ENCODE measurements at regions not wholly inside any gene's neighbourhood (a gene's known extent, or its start where the extent isn't known, plus 50 kb on each side); places are given as distances from the start of the nearest gene placed in this dataset.

GRCh38 chr6:133837801-133838349, 51.0 kb upstream of the TCF21 start:
- Histone ChIP-seq H3K36me3 (ENCODE audit: control insufficient read depth, insufficient read depth, low read length) (no peaks in the 10 kb centered on the region), H2AFZ (ENCODE audit: low read depth, low read length) (peak overlapping the region; percentile 82), H3K4me3 (peak overlapping the region; percentile 67), H3K27ac (ENCODE audit: extremely low read depth, low read depth, low read length) (no peak overlapping the region), H4K20me1 (replicated peaks; ENCODE audit: control insufficient read depth, insufficient read depth, low read length) (no peaks in the 10 kb centered on the region), H3K9me1 (ENCODE audit: control insufficient read depth, insufficient read depth, low read length) (no peaks in the 10 kb centered on the region), H3K4me2 (ENCODE audit: insufficient read depth, low read length) (peak overlapping the region; percentile 78), H3K4me1 (replicated peaks in 1 of 2; ENCODE audit: control insufficient read depth in 2 of 2, insufficient read depth in 2 of 2, low read length in 2 of 2) (peaks cover 0 to 5% of the 10 kb centered on the region in 2 experiments; a peak in 2 of 5 replicates), H3K27me3 (ENCODE audit: control insufficient read depth in 2 of 2, insufficient read depth in 2 of 2, low read length in 2 of 2) (no peaks in the 10 kb centered on the region; a peak in 1 of 5 replicates), H3K9me3 (replicated peaks; ENCODE audit: control insufficient read depth, insufficient read depth, low read depth, low read length) (no peaks in the 10 kb centered on the region), H3K79me2 (ENCODE audit: control insufficient read depth, insufficient read depth, low read length) (no peaks in the 10 kb centered on the region), H3K9ac (ENCODE audit: insufficient read depth in 1 of 2, low read depth in 2 of 2, low read length in 2 of 2) (peak overlapping the region; percentile 40 to 88; a peak in 3 of 4 replicates)
- intact Hi-C loops (cut with micrococcal nuclease), result loop anchor here (1.0 to 5.0 kb wide), 3 partner anchors 78 to 269 kb away; no protein-coding TSS in a partner anchor
- BruUV-seq (replicated peaks), result no TSS peak
- FAIRE-seq (peak; percentile 73), DNase-seq (ENCODE audit: extremely low read depth in 1 of 4, low spot score in 3 of 4) (peak; percentile 61 to 83 (median 68)), ATAC-seq (peak; percentile 99)
- in situ Hi-C loops (cut with MboI), result no loop called here
- CTCF ChIA-PET (ENCODE audit: low intra/inter-chr PET ratio), result interaction anchor here (1.3 kb wide), 1 partner anchor 259 kb away, joined by 3 read pairs; no protein-coding TSS in a partner anchor
- POLR2A ChIA-PET, result interaction anchor here (0.6 to 1.1 kb wide), 3 partner anchors 8 to 79 kb away, joined by 3 to 4 read pairs (median 3); no protein-coding TSS in a partner anchor
- WGBS (ENCODE audit: insufficient coverage, low coverage, missing lambda C conversion rate), result 0% methylated on average over 30 of the region's 30 CpGs
- TF ChIP-seq, protein P1, sequence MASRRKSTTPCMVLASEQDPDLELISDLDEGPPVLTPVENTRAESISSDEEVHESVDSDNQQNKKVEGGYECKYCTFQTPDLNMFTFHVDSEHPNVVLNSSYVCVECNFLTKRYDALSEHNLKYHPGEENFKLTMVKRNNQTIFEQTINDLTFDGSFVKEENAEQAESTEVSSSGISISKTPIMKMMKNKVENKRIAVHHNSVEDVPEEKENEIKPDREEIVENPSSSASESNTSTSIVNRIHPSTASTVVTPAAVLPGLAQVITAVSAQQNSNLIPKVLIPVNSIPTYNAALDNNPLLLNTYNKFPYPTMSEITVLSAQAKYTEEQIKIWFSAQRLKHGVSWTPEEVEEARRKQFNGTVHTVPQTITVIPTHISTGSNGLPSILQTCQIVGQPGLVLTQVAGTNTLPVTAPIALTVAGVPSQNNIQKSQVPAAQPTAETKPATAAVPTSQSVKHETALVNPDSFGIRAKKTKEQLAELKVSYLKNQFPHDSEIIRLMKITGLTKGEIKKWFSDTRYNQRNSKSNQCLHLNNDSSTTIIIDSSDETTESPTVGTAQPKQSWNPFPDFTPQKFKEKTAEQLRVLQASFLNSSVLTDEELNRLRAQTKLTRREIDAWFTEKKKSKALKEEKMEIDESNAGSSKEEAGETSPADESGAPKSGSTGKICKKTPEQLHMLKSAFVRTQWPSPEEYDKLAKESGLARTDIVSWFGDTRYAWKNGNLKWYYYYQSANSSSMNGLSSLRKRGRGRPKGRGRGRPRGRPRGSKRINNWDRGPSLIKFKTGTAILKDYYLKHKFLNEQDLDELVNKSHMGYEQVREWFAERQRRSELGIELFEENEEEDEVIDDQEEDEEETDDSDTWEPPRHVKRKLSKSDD (conservative IDR thresholded peaks at IDR 0.05; ENCODE audit: low read length), result no peak
- TF ChIP-seq, protein P2, sequence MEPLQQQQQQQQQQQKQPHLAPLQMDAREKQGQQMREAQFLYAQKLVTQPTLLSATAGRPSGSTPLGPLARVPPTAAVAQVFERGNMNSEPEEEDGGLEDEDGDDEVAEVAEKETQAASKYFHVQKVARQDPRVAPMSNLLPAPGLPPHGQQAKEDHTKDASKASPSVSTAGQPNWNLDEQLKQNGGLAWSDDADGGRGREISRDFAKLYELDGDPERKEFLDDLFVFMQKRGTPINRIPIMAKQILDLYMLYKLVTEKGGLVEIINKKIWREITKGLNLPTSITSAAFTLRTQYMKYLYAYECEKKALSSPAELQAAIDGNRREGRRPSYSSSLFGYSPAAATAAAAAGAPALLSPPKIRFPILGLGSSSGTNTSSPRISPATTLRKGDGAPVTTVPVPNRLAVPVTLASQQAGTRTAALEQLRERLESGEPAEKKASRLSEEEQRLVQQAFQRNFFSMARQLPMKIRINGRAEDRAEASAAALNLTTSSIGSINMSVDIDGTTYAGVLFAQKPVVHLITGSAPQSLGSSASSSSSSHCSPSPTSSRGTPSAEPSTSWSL (CRISPR knock-in tag; IDR thresholded peaks at IDR 0.05; ENCODE audit: borderline replicate concordance), result no peak
- TF ChIP-seq SMC3 (conservative IDR thresholded peaks at IDR 0.05; ENCODE audit: insufficient read depth, low read depth, low read length) (peak; percentile 76), EGR1 (conservative IDR thresholded peaks at IDR 0.05) (no peak), ASH1L (IDR thresholded peaks at IDR 0.05; ENCODE audit: borderline replicate concordance, low read depth, partially characterized antibody) (no peak), CBX3 (IDR thresholded peaks at IDR 0.05; ENCODE audit: borderline replicate concordance in 1 of 2, low read length in 2 of 2) (peak in 1 of 2 experiments; percentile 37; a peak in 1 of 3 replicates), ZNF274 (IDR thresholded peaks at IDR 0.05; ENCODE audit: borderline replicate concordance, low read depth, low read length) (no peak), GTF2A2 (tag; IDR thresholded peaks at IDR 0.05) (no peak), ZEB2 (IDR thresholded peaks at IDR 0.05) (0 out of 2 replicates have a peak, but pooled peaks have one; percentile 65), HMGN3 (IDR thresholded peaks at IDR 0.05; ENCODE audit: borderline replicate concordance, extremely low read depth, insufficient read length, low read depth, low read length) (peak; percentile 61)
- TF ChIP-seq, protein P3, sequence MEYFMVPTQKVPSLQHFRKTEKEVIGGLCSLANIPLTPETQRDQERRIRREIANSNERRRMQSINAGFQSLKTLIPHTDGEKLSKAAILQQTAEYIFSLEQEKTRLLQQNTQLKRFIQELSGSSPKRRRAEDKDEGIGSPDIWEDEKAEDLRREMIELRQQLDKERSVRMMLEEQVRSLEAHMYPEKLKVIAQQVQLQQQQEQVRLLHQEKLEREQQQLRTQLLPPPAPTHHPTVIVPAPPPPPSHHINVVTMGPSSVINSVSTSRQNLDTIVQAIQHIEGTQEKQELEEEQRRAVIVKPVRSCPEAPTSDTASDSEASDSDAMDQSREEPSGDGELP (CRISPR knock-in tag; IDR thresholded peaks at IDR 0.05; ENCODE audit: borderline replicate concordance), result peak; percentile 42; the same call in 1 of the 2 replicates
- TF ChIP-seq, protein P4, sequence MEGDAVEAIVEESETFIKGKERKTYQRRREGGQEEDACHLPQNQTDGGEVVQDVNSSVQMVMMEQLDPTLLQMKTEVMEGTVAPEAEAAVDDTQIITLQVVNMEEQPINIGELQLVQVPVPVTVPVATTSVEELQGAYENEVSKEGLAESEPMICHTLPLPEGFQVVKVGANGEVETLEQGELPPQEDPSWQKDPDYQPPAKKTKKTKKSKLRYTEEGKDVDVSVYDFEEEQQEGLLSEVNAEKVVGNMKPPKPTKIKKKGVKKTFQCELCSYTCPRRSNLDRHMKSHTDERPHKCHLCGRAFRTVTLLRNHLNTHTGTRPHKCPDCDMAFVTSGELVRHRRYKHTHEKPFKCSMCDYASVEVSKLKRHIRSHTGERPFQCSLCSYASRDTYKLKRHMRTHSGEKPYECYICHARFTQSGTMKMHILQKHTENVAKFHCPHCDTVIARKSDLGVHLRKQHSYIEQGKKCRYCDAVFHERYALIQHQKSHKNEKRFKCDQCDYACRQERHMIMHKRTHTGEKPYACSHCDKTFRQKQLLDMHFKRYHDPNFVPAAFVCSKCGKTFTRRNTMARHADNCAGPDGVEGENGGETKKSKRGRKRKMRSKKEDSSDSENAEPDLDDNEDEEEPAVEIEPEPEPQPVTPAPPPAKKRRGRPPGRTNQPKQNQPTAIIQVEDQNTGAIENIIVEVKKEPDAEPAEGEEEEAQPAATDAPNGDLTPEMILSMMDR (IDR thresholded peaks at IDR 0.05 in 2 of 3, conservative IDR thresholded peaks at IDR 0.05 in 1 of 3; ENCODE audit: insufficient read depth in 2 of 3, low read depth in 1 of 3, low read length in 3 of 3), result peak; percentile 80 to 90 (median 89)

Measured in K562 (cell line).